Liver (tissue), 8 donors: ENCODE measurements at regions not wholly inside any gene's neighbourhood (a gene's known extent, or its start where the extent isn't known, plus 50 kb on each side); places are given as distances from the start of the nearest gene placed in this dataset.

Experiments used
- DNase-seq: peaks from one replicate; pipeline ENCODE4 v3.0.0-alpha.2; 2017; ENCODE audit warnings: low spot score
- H3K27ac ChIP-seq, 2 donors: one replicate each; pipeline ENCODE4 v1.7.0; 2013; ENCODE audit warnings: inconsistent platforms in 2 of 2, low read length in 2 of 2, control low read depth in 1 of 2, low read depth in 1 of 2, mild to moderate bottlenecking in 1 of 2
- H3K27me3 ChIP-seq, 4 donors: one replicate each; pipeline versions ENCODE4 v1.6.1 to v1.7.0; 2013; ENCODE audit warnings: low read length in 3 of 4, inconsistent platforms in 1 of 4, mild to moderate bottlenecking in 1 of 4, moderate library complexity in 1 of 4; ENCODE audit not compliant: control insufficient read depth in 4 of 4, insufficient read depth in 4 of 4
- H3K36me3 ChIP-seq, 4 donors: one replicate each; pipeline versions ENCODE4 v1.6.1 to v1.7.0; 2013; ENCODE audit warnings: low read length in 3 of 4, mild to moderate bottlenecking in 3 of 4, low read depth in 1 of 4, moderate library complexity in 1 of 4; ENCODE audit not compliant: control insufficient read depth in 4 of 4, insufficient read depth in 3 of 4
- H3K4me1 ChIP-seq, 4 donors: one replicate each; pipeline versions ENCODE4 v1.6.1 to v1.7.0; 2013; ENCODE audit warnings: low read length in 3 of 4, mild to moderate bottlenecking in 3 of 4, moderate library complexity in 1 of 4; ENCODE audit not compliant: control insufficient read depth in 4 of 4, insufficient read depth in 4 of 4
- H3K4me3 ChIP-seq, 3 donors: one replicate each; pipeline versions ENCODE4 v1.6.1 to v1.7.0; 2013; ENCODE audit warnings: low read length in 3 of 3, control low read depth in 1 of 3, low read depth in 1 of 3, mild to moderate bottlenecking in 1 of 3
- H3K9ac ChIP-seq, 2 donors: one replicate each; pipeline ENCODE4 v1.7.0; 2013; ENCODE audit warnings: low read length in 2 of 2, mild to moderate bottlenecking in 2 of 2, moderate library complexity in 2 of 2, control low read depth in 1 of 2, low read depth in 1 of 2
- H3K9me3 ChIP-seq, 4 donors: one replicate each; pipeline versions ENCODE4 v1.6.1 to v1.7.0; 2013; ENCODE audit warnings: low read length in 3 of 4; ENCODE audit not compliant: control insufficient read depth in 4 of 4
- EGR1 ChIP-seq, 2 donors: IDR thresholded peaks; 2 replicates each; pipeline ENCODE4 v1.6.1; 2016 to 2018; ENCODE audit warnings: antibody characterized with exemption in 2 of 2, low read depth in 2 of 2
- FOXA1 ChIP-seq: IDR thresholded peaks from 2 replicates; pipeline ENCODE4 v1.6.1; 2016; ENCODE audit warnings: antibody characterized with exemption
- FOXA2 ChIP-seq: IDR thresholded peaks from 2 replicates; pipeline ENCODE4 v1.6.1; 2016; ENCODE audit warnings: antibody characterized with exemption
- GABPA ChIP-seq, 2 donors: IDR thresholded peaks in 1 of 2; conservative IDR thresholded peaks in 1 of 2; 2 replicates each; pipeline ENCODE4 v1.6.1; 2016; ENCODE audit warnings: antibody characterized with exemption in 2 of 2, mild to moderate bottlenecking in 1 of 2, moderate library complexity in 1 of 2
- HNF4A ChIP-seq, 2 donors: conservative IDR thresholded peaks; 2 replicates each; pipeline ENCODE4 v1.6.1; 2016; ENCODE audit warnings: antibody characterized with exemption in 2 of 2, mild to moderate bottlenecking in 2 of 2
- HNF4G ChIP-seq: IDR thresholded peaks from 2 replicates; pipeline ENCODE4 v1.6.1; 2016; ENCODE audit warnings: antibody characterized with exemption
- JUND ChIP-seq, 2 donors: IDR thresholded peaks; 2 replicates each; pipeline ENCODE4 v1.6.1; 2016; ENCODE audit warnings: antibody characterized with exemption in 2 of 2
- NR2F2 ChIP-seq: IDR thresholded peaks from 2 replicates; pipeline ENCODE4 v1.6.1; 2016; ENCODE audit warnings: antibody characterized with exemption
- RAD21 ChIP-seq, 2 donors: IDR thresholded peaks; 2 replicates each; pipeline ENCODE4 v1.6.1; 2016; ENCODE audit warnings: antibody characterized with exemption in 2 of 2, mild to moderate bottlenecking in 2 of 2
- REST ChIP-seq: IDR thresholded peaks from 2 replicates; pipeline ENCODE4 v1.6.1; 2016; ENCODE audit warnings: antibody characterized with exemption, mild to moderate bottlenecking
- RXRA ChIP-seq, 2 donors: IDR thresholded peaks; 2 replicates each; pipeline ENCODE4 v1.6.1; 2017 to 2018; ENCODE audit warnings: antibody characterized with exemption in 2 of 2, mild to moderate bottlenecking in 1 of 2
- SP1 ChIP-seq: IDR thresholded peaks from 2 replicates; pipeline ENCODE4 v1.6.1; 2018; ENCODE audit warnings: antibody characterized with exemption, mild to moderate bottlenecking
- TAF1 ChIP-seq: conservative IDR thresholded peaks from 2 replicates; pipeline ENCODE4 v1.6.1; 2016; ENCODE audit warnings: antibody characterized with exemption, mild to moderate bottlenecking
- YY1 ChIP-seq: IDR thresholded peaks from 2 replicates; pipeline ENCODE4 v1.6.1; 2016; ENCODE audit warnings: antibody characterized with exemption, mild to moderate bottlenecking
- WGBS: extraction: QIAGEN DNeasy Blood & Tissue Kit; methylation state at CpG from one replicate; pipeline ENCODE4 v1.1.7; 2013; 5-methylcytosine and 5-hydroxymethylcytosine counted together
- TF ChIP-seq, protein P1 (sequence below): IDR thresholded peaks from 2 replicates; pipeline ENCODE4 v1.6.1; 2016; ENCODE audit warnings: antibody characterized with exemption
- TF ChIP-seq, protein P2 (sequence below): fragments of 150-350 bp; IDR thresholded peaks from 2 replicates; pipeline ENCODE4 v1.5.1; 2017; ENCODE audit warnings: improper control_type of control experiment, low read depth, low read length; ENCODE audit not compliant: missing input control
- TF ChIP-seq, protein P3 (sequence below): IDR thresholded peaks from 2 replicates; pipeline ENCODE4 v1.6.1; 2016; ENCODE audit warnings: antibody characterized with exemption
- donor health status: healthy.
- donor health status: healthy.
- donor health status: healthy.
- donor health status: healthy.
- donor health status: healthy.

DNA sequence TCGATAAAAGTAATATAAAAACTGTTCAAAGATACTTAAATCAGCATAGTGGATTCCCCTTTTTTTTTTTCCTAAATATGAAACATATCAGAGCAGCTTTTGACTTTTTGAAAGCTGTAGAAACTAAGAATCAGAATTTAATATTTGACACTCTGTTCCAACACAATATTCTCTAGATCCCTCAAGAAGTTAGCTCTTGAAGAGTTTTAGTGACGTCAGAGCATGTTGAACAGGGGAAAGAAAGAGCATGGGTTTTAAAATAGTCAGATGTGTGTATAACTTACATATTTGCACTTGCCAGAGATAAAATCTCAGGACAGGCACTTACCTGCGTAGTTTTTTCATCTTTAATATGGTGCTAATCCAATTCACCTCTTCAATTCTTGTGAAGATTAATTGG lies 75.2 kb upstream of the FBXL7 start (continued):
- TF ChIP-seq, protein P1, sequence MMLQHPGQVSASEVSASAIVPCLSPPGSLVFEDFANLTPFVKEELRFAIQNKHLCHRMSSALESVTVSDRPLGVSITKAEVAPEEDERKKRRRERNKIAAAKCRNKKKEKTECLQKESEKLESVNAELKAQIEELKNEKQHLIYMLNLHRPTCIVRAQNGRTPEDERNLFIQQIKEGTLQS: no peak
- no peak for TF ChIP-seq HNF4G
- no peak for TF ChIP-seq TAF1
- TF ChIP-seq HNF4A (conservative IDR thresholded peaks at IDR 0.05): no peak

GRCh38 chr5:15421921-15422412 lies 78.0 kb upstream of the FBXL7 start:
- TF ChIP-seq NR2F2 (peak; percentile 37), EGR1 (IDR thresholded peaks at IDR 0.05; ENCODE audit: low read depth in 2 of 2) (no peak)
- no peak for DNase-seq
- Histone ChIP-seq H3K27ac (no peak overlapping the region), H3K27me3 (no peaks in the 10 kb centered on the region), H3K9ac (no peak overlapping the region), H3K4me1 (peaks cover 0 to 1% (median 0%) of the 10 kb centered on the region in 4 donors), H3K9me3 (no peaks in the 10 kb centered on the region), H3K36me3 (no peaks in the 10 kb centered on the region), H3K4me3 (no peak overlapping the region)
- WGBS: 56% methylated on average over 4 of the region's 4 CpGs

- Histone ChIP-seq H3K27ac (no peak overlapping the region), H3K4me3 (no peak overlapping the region), H3K9me3 (no peaks in the 10 kb centered on the region), H3K36me3 (no peaks in the 10 kb centered on the region), H3K27me3 (no peaks in the 10 kb centered on the region), H3K9ac (no peak overlapping the region), H3K4me1 (peaks cover 0 to 1% (median 0%) of the 10 kb centered on the region in 4 donors)
- no peak for DNase-seq
- 79% methylated on average over 3 of the region's 3 CpGs for WGBS
- TF ChIP-seq JUND (IDR thresholded peaks at IDR 0.05) (no peak), FOXA1 (no peak), HNF4A (conservative IDR thresholded peaks at IDR 0.05) (no peak), TAF1 (no peak), RAD21 (IDR thresholded peaks at IDR 0.05) (no peak)
- TF ChIP-seq, protein P2, sequence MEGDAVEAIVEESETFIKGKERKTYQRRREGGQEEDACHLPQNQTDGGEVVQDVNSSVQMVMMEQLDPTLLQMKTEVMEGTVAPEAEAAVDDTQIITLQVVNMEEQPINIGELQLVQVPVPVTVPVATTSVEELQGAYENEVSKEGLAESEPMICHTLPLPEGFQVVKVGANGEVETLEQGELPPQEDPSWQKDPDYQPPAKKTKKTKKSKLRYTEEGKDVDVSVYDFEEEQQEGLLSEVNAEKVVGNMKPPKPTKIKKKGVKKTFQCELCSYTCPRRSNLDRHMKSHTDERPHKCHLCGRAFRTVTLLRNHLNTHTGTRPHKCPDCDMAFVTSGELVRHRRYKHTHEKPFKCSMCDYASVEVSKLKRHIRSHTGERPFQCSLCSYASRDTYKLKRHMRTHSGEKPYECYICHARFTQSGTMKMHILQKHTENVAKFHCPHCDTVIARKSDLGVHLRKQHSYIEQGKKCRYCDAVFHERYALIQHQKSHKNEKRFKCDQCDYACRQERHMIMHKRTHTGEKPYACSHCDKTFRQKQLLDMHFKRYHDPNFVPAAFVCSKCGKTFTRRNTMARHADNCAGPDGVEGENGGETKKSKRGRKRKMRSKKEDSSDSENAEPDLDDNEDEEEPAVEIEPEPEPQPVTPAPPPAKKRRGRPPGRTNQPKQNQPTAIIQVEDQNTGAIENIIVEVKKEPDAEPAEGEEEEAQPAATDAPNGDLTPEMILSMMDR: no peak
These were observed 78.6 kb upstream of the FBXL7 start for GRCh38 chr5:15421381-15421780.

DNA sequence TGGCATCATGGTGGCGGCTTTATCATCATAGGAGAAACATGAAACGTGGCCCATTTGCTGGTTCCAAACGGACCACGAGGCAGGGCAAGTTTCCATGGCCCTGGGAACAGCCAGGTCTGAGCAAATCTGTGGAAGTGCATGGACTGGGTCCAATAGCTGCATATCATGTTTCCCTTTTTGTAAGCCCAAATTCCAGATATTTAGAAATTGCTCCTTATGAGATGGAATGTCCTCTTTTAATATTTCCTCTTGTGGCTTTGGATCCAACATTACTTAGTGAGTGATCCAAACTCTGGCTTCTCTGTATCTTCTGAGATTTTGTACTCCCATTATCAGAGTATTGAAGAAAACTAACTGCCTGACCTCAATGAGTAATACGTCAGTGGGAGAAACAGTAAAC lies 79.8 kb upstream of the FBXL7 start:
- Histone ChIP-seq H3K9ac (no peak overlapping the region), H3K27ac (no peak overlapping the region), H3K4me1 (peaks cover 0 to 1% (median 0%) of the 10 kb centered on the region in 4 donors), H3K9me3 (no peaks in the 10 kb centered on the region), H3K27me3 (no peaks in the 10 kb centered on the region), H3K4me3 (no peak overlapping the region), H3K36me3 (no peaks in the 10 kb centered on the region)
- DNase-seq: no peak
- TF ChIP-seq FOXA1 (no peak), TAF1 (no peak), YY1 (no peak), GABPA (IDR thresholded peaks at IDR 0.05 in 1 of 2, conservative IDR thresholded peaks at IDR 0.05 in 1 of 2) (no peak), HNF4G (no peak), SP1 (no peak), HNF4A (conservative IDR thresholded peaks at IDR 0.05) (no peak), EGR1 (IDR thresholded peaks at IDR 0.05; ENCODE audit: low read depth in 2 of 2) (no peak), NR2F2 (no peak), FOXA2 (no peak), JUND (IDR thresholded peaks at IDR 0.05) (no peak), REST (no peak), RXRA (IDR thresholded peaks at IDR 0.05) (no peak)
- TF ChIP-seq, protein P1: no peak
- TF ChIP-seq, protein P2: no peak
- TF ChIP-seq, protein P3, sequence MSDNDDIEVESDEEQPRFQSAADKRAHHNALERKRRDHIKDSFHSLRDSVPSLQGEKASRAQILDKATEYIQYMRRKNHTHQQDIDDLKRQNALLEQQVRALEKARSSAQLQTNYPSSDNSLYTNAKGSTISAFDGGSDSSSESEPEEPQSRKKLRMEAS: no peak
- 71% methylated on average over 5 of the region's 5 CpGs for WGBS
